Endothelial cell of umbilical vein (primary cell): ENCODE measurements at regions not wholly inside any gene's neighbourhood (a gene's known extent, or its start where the extent isn't known, plus 50 kb on each side); places are given as distances from the start of the nearest gene placed in this dataset.

Experiments used
- BruUV-seq: library from RNA; stranded (reverse); fragments of 400-500 nt; replicated peaks from 2 replicates; lab custom pipeline; 2021; lab: Mats Ljungman, UMichigan
- CTCF ChIA-PET: fragments of 300-600, 350-600 bp; sonication (Branson Sonifier 250); formaldehyde crosslinking; loops from one replicate; lab custom pipeline; 2021; ENCODE audit warnings: antibody characterized with exemption, inconsistent platforms; lab: Charles Lee
- POLR2A ChIA-PET: fragments of 300-600, 350-600 bp; sonication (Branson Sonifier 250); formaldehyde crosslinking; loops from one replicate; lab custom pipeline; 2021; ENCODE audit warnings: antibody characterized with exemption, inconsistent platforms; lab: Charles Lee
- DNase-seq: peaks from one replicate; pipeline ENCODE4 v3.0.0-alpha.2; 2011; ENCODE audit warnings: low read depth, low spot score
- FAIRE-seq: peaks from 2 replicates; lab custom pipeline; 2011; peaks lifted over from hg19 to GRCh38; lab: Jason Lieb, UNC
- H2AFZ ChIP-seq: 2 replicates; pipeline ENCODE4 v1.6.0; 2012; ENCODE audit warnings: low read depth, low read length, control low read depth, inconsistent platforms
- H3K27ac ChIP-seq: 2 replicates; pipeline ENCODE4 v1.5.1; 2011; ENCODE audit warnings: low read depth, mild to moderate bottlenecking, control low read depth, low read length, moderate library complexity; ENCODE audit not compliant: insufficient read depth
- H3K27me3 ChIP-seq, 2 experiments: 2 replicates each; pipeline versions ENCODE4 v1.6.0 to v1.6.1; 2011; ENCODE audit warnings: low read length in 2 of 2, mixed read lengths in 1 of 2; ENCODE audit not compliant: control insufficient read depth in 2 of 2, insufficient read depth in 2 of 2
- H3K36me3 ChIP-seq, 2 experiments: 2 replicates in 1 of 2; 3 replicates in 1 of 2; pipeline ENCODE4 v1.5.1; 2011; ENCODE audit warnings: low read length in 2 of 2, mild to moderate bottlenecking in 1 of 2, moderate library complexity in 1 of 2; ENCODE audit not compliant: control insufficient read depth in 2 of 2, insufficient read depth in 2 of 2; ENCODE audit errors: extremely low read depth in 1 of 2
- H3K4me1 ChIP-seq: 3 replicates; pipeline ENCODE4 v1.5.1; 2011; ENCODE audit warnings: mild to moderate bottlenecking, low read length; ENCODE audit not compliant: control insufficient read depth, insufficient read depth; ENCODE audit errors: extremely low read depth
- H3K4me2 ChIP-seq: 2 replicates; pipeline ENCODE4 v1.6.1; 2011; ENCODE audit warnings: low read length, control low read depth, mixed read lengths; ENCODE audit not compliant: insufficient read depth
- H3K4me3 ChIP-seq, 3 experiments: fragments of 200-600 bp in 1 of 3; sonication (generic), shearing (Covaris generic) in 1 of 3; replicated peaks in 1 of 3; 2 replicates each; pipeline ENCODE4 v1.5.1; 2011 to 2016; ENCODE audit warnings: control low read depth in 3 of 3, low read length in 3 of 3, mild to moderate bottlenecking in 2 of 3, inconsistent platforms in 1 of 3, low read depth in 1 of 3, moderate library complexity in 1 of 3; ENCODE audit not compliant: insufficient read depth in 1 of 3
- H3K79me2 ChIP-seq: 2 replicates; pipeline ENCODE4 v1.6.0; 2012; ENCODE audit warnings: low read length, inconsistent platforms; ENCODE audit not compliant: control insufficient read depth, insufficient read depth
- H3K9ac ChIP-seq: replicated peaks from 2 replicates; pipeline ENCODE3; 2011; ENCODE audit warnings: low read length, control low read depth; ENCODE audit not compliant: insufficient read depth; ENCODE audit errors: extremely low read depth
- H3K9me1 ChIP-seq: replicated peaks from 3 replicates; pipeline ENCODE4 v1.6.0; 2011; ENCODE audit warnings: mild to moderate bottlenecking, low read length; ENCODE audit not compliant: control insufficient read depth, insufficient read depth; ENCODE audit errors: extremely low read depth
- H3K9me3 ChIP-seq: replicated peaks from 2 replicates; pipeline ENCODE4 v1.5.1; 2012; ENCODE audit warnings: low read length, inconsistent platforms; ENCODE audit not compliant: control insufficient read depth, insufficient read depth
- H4K20me1 ChIP-seq: replicated peaks from 2 replicates; pipeline ENCODE3; 2011; ENCODE audit warnings: mild to moderate bottlenecking, low read length; ENCODE audit not compliant: control insufficient read depth, insufficient read depth; ENCODE audit errors: extremely low read depth
- EZH2 ChIP-seq: IDR thresholded peaks from 2 replicates; pipeline ENCODE4 v1.6.1; 2012; ENCODE audit warnings: borderline replicate concordance, low read depth, mild to moderate bottlenecking, moderate library complexity, low read length, inconsistent platforms; ENCODE audit not compliant: severe bottlenecking
- FOS ChIP-seq: IDR thresholded peaks from 2 replicates; pipeline ENCODE4 v1.6.1; 2011; ENCODE audit warnings: mild to moderate bottlenecking, low read length, moderate library complexity, borderline replicate concordance; ENCODE audit not compliant: insufficient read depth
- GATA2 ChIP-seq: IDR thresholded peaks from 2 replicates; pipeline ENCODE4 v1.7.0; 2011; ENCODE audit warnings: low read depth, mild to moderate bottlenecking, moderate library complexity, mixed read lengths, low read length; ENCODE audit not compliant: insufficient read length, insufficient read depth
- JUN ChIP-seq: IDR thresholded peaks from 2 replicates; pipeline ENCODE4 v1.6.1; 2011; ENCODE audit warnings: borderline replicate concordance, low read depth; ENCODE audit not compliant: insufficient read length, insufficient read depth
- MAX ChIP-seq: IDR thresholded peaks from 2 replicates; pipeline ENCODE4 v1.6.1; 2011; ENCODE audit not compliant: insufficient read depth, insufficient read length
- MYC ChIP-seq: IDR thresholded peaks from one replicate; pipeline ENCODE4 v1.6.1; 2011; ENCODE audit warnings: mild to moderate bottlenecking, low read depth, low read length
- POLR2A ChIP-seq: IDR thresholded peaks from 2 replicates; pipeline ENCODE4 v1.6.1; 2012; ENCODE audit warnings: low read depth, mild to moderate bottlenecking, control low read depth, low read length
- dilution Hi-C: fragments of 300-500 bp; cut with MboI; formaldehyde crosslinking; loops from one replicate; pipeline ENCODE4 v1.15.0; 2019; ENCODE audit warnings: low sequenced_read_pairs; ENCODE audit not compliant: extremely low pct_ligation_motif_present
- intact Hi-C: fragments of 100-400 bp; cut with micrococcal nuclease; formaldehyde crosslinking; loops from one replicate; pipeline ENCODE4 v1.10.0; 2022

DNA sequence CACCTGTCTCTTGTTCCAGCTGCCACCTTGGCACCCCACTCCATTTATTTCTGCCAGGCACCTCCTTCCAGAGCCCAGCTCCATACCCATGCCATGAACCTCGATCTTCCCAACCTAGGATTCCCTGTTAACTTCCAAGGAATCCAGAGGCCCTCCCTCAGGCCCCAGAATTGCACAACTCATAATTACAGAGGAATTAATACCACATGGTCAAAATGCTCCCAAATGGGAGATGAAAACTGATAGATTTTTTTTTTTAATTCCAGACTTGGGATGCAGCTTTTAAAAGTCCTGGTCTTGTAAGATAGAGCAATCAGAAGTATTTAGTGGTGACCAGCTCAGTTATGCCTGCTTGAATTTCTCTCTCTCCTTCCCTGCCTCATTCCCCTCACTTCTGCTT lies 96.2 kb upstream of the CCDC112 start:
- Histone ChIP-seq H3K9me1 (no peaks in the 10 kb centered on the region), H3K4me2 (no peak overlapping the region), H2AFZ (no peak overlapping the region), H3K36me3 (no peaks in the 10 kb centered on the region), H4K20me1 (no peaks in the 10 kb centered on the region), H3K4me3 (no peak overlapping the region), H3K4me1 (no peaks in the 10 kb centered on the region), H3K9ac (no peak overlapping the region), H3K27me3 (no peaks in the 10 kb centered on the region), H3K27ac (no peak overlapping the region), H3K9me3 (no peaks in the 10 kb centered on the region), H3K79me2 (no peaks in the 10 kb centered on the region)
- POLR2A ChIA-PET = no interaction called here
- no TSS peak for BruUV-seq
- DNase-seq = no peak
- dilution Hi-C loops (no loop called here), intact Hi-C loops (no loop called here)
- FAIRE-seq = no peak
- CTCF ChIA-PET = interaction anchor here (0.7 to 1.4 kb wide), 3 partner anchors 11 to 182 kb away, joined by 3 to 5 read pairs (median 4); no protein-coding TSS in a partner anchor
- no peak for TF ChIP-seq POLR2A
- no peak for TF ChIP-seq MAX
- TF ChIP-seq MYC = no peak
- TF ChIP-seq JUN = no peak
- no peak for TF ChIP-seq EZH2

DNA sequence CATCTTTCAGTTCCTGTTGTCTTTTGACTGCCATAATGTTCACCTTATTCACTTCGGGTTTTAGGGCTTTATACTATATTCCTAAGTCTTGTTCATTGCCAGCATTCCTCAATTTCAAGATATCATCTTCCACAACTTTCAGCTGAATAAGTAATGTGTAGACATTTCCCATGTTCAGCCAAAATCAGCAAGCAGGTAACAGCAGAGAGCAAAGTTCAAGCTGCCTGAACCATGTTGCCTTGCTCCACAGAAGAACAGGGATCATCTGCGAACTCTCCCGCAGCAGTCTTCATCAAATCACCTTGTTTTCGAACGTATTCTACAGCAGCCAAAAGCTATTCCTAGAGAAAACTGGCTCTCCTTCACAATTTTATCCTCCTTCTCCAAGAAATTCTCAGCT lies 95.3 kb upstream of the CCDC112 start:
- no peak overlapping the region for H3K27ac ChIP-seq
- TF ChIP-seq FOS = no peak
- no peak for TF ChIP-seq GATA2
- no peak for TF ChIP-seq EZH2
- TF ChIP-seq JUN = no peak
- intact Hi-C loops = no loop called here
- BruUV-seq = no TSS peak
- DNase-seq (no peak), FAIRE-seq (no peak)
- no peak overlapping the region for H3K9ac ChIP-seq
- no peak overlapping the region for H3K4me3 ChIP-seq
- no peaks in the 10 kb centered on the region for H4K20me1 ChIP-seq
- POLR2A ChIA-PET = no interaction called here
- H3K36me3 ChIP-seq = no peaks in the 10 kb centered on the region
- CTCF ChIA-PET = interaction anchor here (1.4 to 1.5 kb wide), 2 partner anchors 17 to 82 kb away, joined by 3 to 4 read pairs; no protein-coding TSS in a partner anchor
- H3K9me3 ChIP-seq = no peaks in the 10 kb centered on the region
- no peaks in the 10 kb centered on the region for H3K79me2 ChIP-seq
- no peaks in the 10 kb centered on the region for H3K4me1 ChIP-seq
- H3K9me1 ChIP-seq = no peaks in the 10 kb centered on the region
- H2AFZ ChIP-seq = no peak overlapping the region
- H3K4me2 ChIP-seq = no peak overlapping the region
- H3K27me3 ChIP-seq = no peaks in the 10 kb centered on the region
- dilution Hi-C loops = no loop called here
